ENCODE measurements at regions not wholly inside any gene's neighbourhood (a gene's known extent, or its start where the extent isn't known, plus 50 kb on each side); places are given as distances from the start of the nearest gene placed in this dataset.

DNA sequence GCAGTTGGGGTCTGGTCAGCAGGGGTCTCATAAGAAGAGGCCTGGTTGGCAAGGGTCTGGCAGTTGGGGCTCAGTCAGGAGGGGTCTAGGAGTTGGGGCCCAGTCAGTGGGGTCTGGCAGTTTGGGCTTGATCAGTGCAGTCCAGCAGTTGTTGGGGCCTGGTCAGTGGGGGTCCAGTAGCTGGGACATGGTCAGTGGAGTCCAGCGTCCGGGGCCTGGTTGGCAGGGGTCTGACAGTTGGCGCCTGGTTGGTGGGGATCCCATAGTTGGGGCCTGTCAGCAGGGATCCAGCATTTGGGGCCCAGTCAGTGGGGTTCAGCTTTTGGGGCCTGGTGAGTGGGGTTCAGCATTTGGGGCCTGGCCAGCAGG is 60.5 kb upstream of the TPM4 start (continued):
- no peak for TF ChIP-seq HDAC2 (IDR thresholded peaks at IDR 0.05; ENCODE audit: borderline replicate concordance in 1 of 2, low read depth in 2 of 2, low read length in 2 of 2)

Measured in H1 (cell line).